ENCODE measurements at regions not wholly inside any gene's neighbourhood (a gene's known extent, or its start where the extent isn't known, plus 50 kb on each side); places are given as distances from the start of the nearest gene placed in this dataset.

DNA sequence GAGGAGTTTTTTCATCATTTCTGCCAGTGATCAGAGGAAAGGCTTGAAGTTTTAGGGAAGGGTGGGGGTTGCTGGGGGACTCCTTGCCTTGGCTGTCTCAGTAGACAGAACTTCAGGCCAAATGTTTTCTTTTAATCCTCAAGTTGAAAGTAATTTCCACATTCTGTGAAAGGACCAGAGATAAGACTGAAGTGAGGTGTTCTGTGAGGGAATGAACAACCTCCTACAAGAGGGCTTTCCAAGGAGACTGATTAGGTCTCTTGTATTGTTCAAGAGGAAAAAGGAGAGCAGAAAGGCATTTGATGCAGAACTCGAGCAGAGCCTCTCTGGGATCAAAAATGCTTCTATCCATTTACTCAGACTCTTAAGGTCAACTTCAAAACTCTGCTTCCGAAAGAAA lies 282.1 kb upstream of the ATP10B start:
- TF ChIP-seq BHLHE40 (IDR thresholded peaks at IDR 0.05; ENCODE audit: borderline replicate concordance): no peak
- TF ChIP-seq CTBP1 (IDR thresholded peaks at IDR 0.05; ENCODE audit: borderline replicate concordance): no peak
- no peak for TF ChIP-seq FOXM1 (IDR thresholded peaks at IDR 0.05; ENCODE audit: borderline replicate concordance)
- no peak for TF ChIP-seq ARNT (IDR thresholded peaks at IDR 0.05)
- TF ChIP-seq TARDBP (IDR thresholded peaks at IDR 0.05): no peak
- TF ChIP-seq HDGF (IDR thresholded peaks at IDR 0.05; ENCODE audit: borderline replicate concordance): no peak
- no peak for TF ChIP-seq NFRKB (IDR thresholded peaks at IDR 0.05)
- TF ChIP-seq SP1 (IDR thresholded peaks at IDR 0.05): no peak
- TF ChIP-seq FOXK2 (IDR thresholded peaks at IDR 0.05): no peak
- TF ChIP-seq FOXA1 (IDR thresholded peaks at IDR 0.05): no peak
- TF ChIP-seq ELF4 (IDR thresholded peaks at IDR 0.05): no peak

Measured in HEK293T (cell line).